ENCODE measurements at regions not wholly inside any gene's neighbourhood (a gene's known extent, or its start where the extent isn't known, plus 50 kb on each side); places are given as distances from the start of the nearest gene placed in this dataset.

- H3K27ac ChIP-seq: no peak overlapping the region
- H3K4me1 ChIP-seq: peaks cover 4% of the 10 kb centered on the region
- TF ChIP-seq POLR2AphosphoS5 (IDR thresholded peaks at IDR 0.05; ENCODE audit: insufficient read depth in 1 of 2, low read depth in 1 of 2) (no peak), POLR2A (IDR thresholded peaks at IDR 0.05) (no peak), CTCF (IDR thresholded peaks at IDR 0.05) (no peak)
- H3K4me3 ChIP-seq: no peak overlapping the region
- intact Hi-C loops (cut with DNase I): no loop called here
- no peaks in the 10 kb centered on the region for H3K27me3 ChIP-seq
- H3K9me3 ChIP-seq: no peaks in the 10 kb centered on the region
- no peak for DNase-seq (ENCODE audit: extremely low spot score in 2 of 2)
- no peaks in the 10 kb centered on the region for H3K36me3 ChIP-seq
These were observed 63.2 kb upstream of the ATP11B start for GRCh38 chr3:182729903-182730674.

- H3K27me3 ChIP-seq: no peaks in the 10 kb centered on the region
- no peak overlapping the region for H3K4me3 ChIP-seq
- H3K27ac ChIP-seq: no peak overlapping the region
- H3K4me1 ChIP-seq: no peaks in the 10 kb centered on the region
- TF ChIP-seq POLR2A (IDR thresholded peaks at IDR 0.05) (no peak), CTCF (IDR thresholded peaks at IDR 0.05) (no peak), POLR2AphosphoS5 (IDR thresholded peaks at IDR 0.05; ENCODE audit: insufficient read depth in 1 of 2, low read depth in 1 of 2) (no peak)
- no peak for DNase-seq (ENCODE audit: extremely low spot score in 2 of 2)
- no peaks in the 10 kb centered on the region for H3K9me3 ChIP-seq
- H3K36me3 ChIP-seq: no peaks in the 10 kb centered on the region
- intact Hi-C loops (cut with DNase I): no loop called here
These were observed 62.6 kb upstream of the ATP11B start for GRCh38 chr3:182730675-182731042.

- no peaks in the 10 kb centered on the region for H3K36me3 ChIP-seq
- no peak for DNase-seq (ENCODE audit: extremely low spot score in 2 of 2)
- no peaks in the 10 kb centered on the region for H3K27me3 ChIP-seq
- no peaks in the 10 kb centered on the region for H3K9me3 ChIP-seq
- intact Hi-C loops (cut with DNase I): no loop called here
- TF ChIP-seq POLR2AphosphoS5 (IDR thresholded peaks at IDR 0.05; ENCODE audit: insufficient read depth in 1 of 2, low read depth in 1 of 2): no peak
- no peak for TF ChIP-seq CTCF (IDR thresholded peaks at IDR 0.05)
- no peak for TF ChIP-seq POLR2A (IDR thresholded peaks at IDR 0.05)
- no peak overlapping the region for H3K4me3 ChIP-seq
- H3K27ac ChIP-seq: no peak overlapping the region
- H3K4me1 ChIP-seq: no peaks in the 10 kb centered on the region
These were observed 61.5 kb upstream of the ATP11B start for GRCh38 chr3:182731764-182732163.

GRCh38 chr3:182732232-182733015 is 60.9 kb upstream of the ATP11B start:
- no peak for DNase-seq (ENCODE audit: extremely low spot score in 2 of 2)
- Histone ChIP-seq H3K9me3 (no peaks in the 10 kb centered on the region), H3K36me3 (no peaks in the 10 kb centered on the region), H3K27ac (no peak overlapping the region), H3K4me1 (no peaks in the 10 kb centered on the region), H3K4me3 (no peak overlapping the region), H3K27me3 (no peaks in the 10 kb centered on the region)
- intact Hi-C loops (cut with DNase I): no loop called here
- no peak for TF ChIP-seq CTCF (IDR thresholded peaks at IDR 0.05)
- no peak for TF ChIP-seq POLR2A (IDR thresholded peaks at IDR 0.05)
- no peak for TF ChIP-seq POLR2AphosphoS5 (IDR thresholded peaks at IDR 0.05; ENCODE audit: insufficient read depth in 1 of 2, low read depth in 1 of 2)

GRCh38 chr3:182735672-182736071 is 57.6 kb upstream of the ATP11B start:
- TF ChIP-seq CTCF (IDR thresholded peaks at IDR 0.05): no peak
- TF ChIP-seq POLR2A (IDR thresholded peaks at IDR 0.05): no peak
- TF ChIP-seq POLR2AphosphoS5 (IDR thresholded peaks at IDR 0.05; ENCODE audit: insufficient read depth in 1 of 2, low read depth in 1 of 2): no peak
- Histone ChIP-seq H3K27me3 (no peaks in the 10 kb centered on the region), H3K27ac (no peak overlapping the region), H3K4me3 (no peak overlapping the region), H3K9me3 (no peaks in the 10 kb centered on the region), H3K36me3 (no peaks in the 10 kb centered on the region), H3K4me1 (no peaks in the 10 kb centered on the region)
- DNase-seq (ENCODE audit: extremely low spot score in 2 of 2): no peak
- intact Hi-C loops (cut with DNase I): no loop called here

Measured in vagina (tissue), 2 donors.